SK-N-SH (cell line): ENCODE measurements at regions not wholly inside any gene's neighbourhood (a gene's known extent, or its start where the extent isn't known, plus 50 kb on each side); places are given as distances from the start of the nearest gene placed in this dataset.

Experiments used
- CTCF ChIA-PET: fragments of 300-600, 350-600 bp; formaldehyde crosslinking; extraction: SDS; loops from one replicate; lab custom pipeline; 2021; lab: Yijun Ruan, JAX
- POLR2A ChIA-PET: fragments of 350-600 bp; sonication (Branson Sonifier 250); formaldehyde crosslinking; extraction: SDS; loops from one replicate; lab custom pipeline; 2020; ENCODE audit warnings: antibody characterized with exemption, inconsistent platforms; lab: Yijun Ruan, JAX
- DNase-seq: peaks from one replicate; pipeline ENCODE4 v3.0.0; 2012
- H2AFZ ChIP-seq: fragments of 200-600 bp; sonication (generic); 2 replicates; pipeline ENCODE4 v1.8.1; 2016; ENCODE audit warnings: antibody characterized with exemption, mild to moderate bottlenecking, low read depth
- H3F3A ChIP-seq: fragments of 200-600 bp; sonication (generic); replicated peaks from 2 replicates; pipeline ENCODE3; 2016; ENCODE audit warnings: antibody characterized with exemption, mild to moderate bottlenecking; ENCODE audit not compliant: insufficient read depth
- H3K27ac ChIP-seq, 2 experiments: fragments of 200-500 bp in 1 of 2; fragments of 200-600 bp in 1 of 2; sonication (Bioruptor generic) in 1 of 2; sonication (generic), shearing (Covaris generic) in 1 of 2; 2 replicates each; pipeline versions ENCODE4 v1.5.1 to v1.6.1; 2014 to 2016; ENCODE audit warnings: low read depth in 2 of 2, inconsistent platforms in 1 of 2, low read length in 1 of 2, mild to moderate bottlenecking in 1 of 2, mixed read lengths in 1 of 2
- H3K27me3 ChIP-seq: fragments of 200-600 bp; sonication (generic), shearing (Covaris generic); 2 replicates; pipeline ENCODE4 v1.6.1; 2016; ENCODE audit warnings: mixed run types; ENCODE audit not compliant: insufficient read depth
- H3K36me3 ChIP-seq, 2 experiments: fragments of 200-500 bp in 1 of 2; fragments of 200-600 bp in 1 of 2; sonication (Bioruptor generic) in 1 of 2; sonication (generic) in 1 of 2; replicated peaks in 1 of 2; 2 replicates each; pipeline versions ENCODE3 to v1.5.1; 2014 to 2016; ENCODE audit warnings: low read length in 1 of 2, mild to moderate bottlenecking in 1 of 2; ENCODE audit not compliant: insufficient read depth in 2 of 2, control insufficient read depth in 1 of 2
- H3K4me1 ChIP-seq, 2 experiments: fragments of 200-500 bp in 1 of 2; fragments of 200-600 bp in 1 of 2; sonication (Bioruptor generic) in 1 of 2; sonication (generic), shearing (Covaris generic) in 1 of 2; 2 replicates each; pipeline versions ENCODE4 v1.5.1 to v1.6.1; 2014 to 2016; ENCODE audit warnings: low read depth in 1 of 2, low read length in 1 of 2, mixed run types in 1 of 2; ENCODE audit not compliant: insufficient read depth in 2 of 2, control insufficient read depth in 1 of 2
- H3K4me2 ChIP-seq: fragments of 200-600 bp; sonication (generic), shearing (Covaris generic); 2 replicates; pipeline ENCODE4 v1.6.1; 2017; ENCODE audit warnings: mixed run types
- H3K4me3 ChIP-seq, 2 experiments: fragments of 200-500 bp in 1 of 2; fragments of 200-600 bp in 1 of 2; sonication (Bioruptor generic) in 1 of 2; sonication (generic), shearing (Covaris generic) in 1 of 2; 2 replicates each; pipeline versions ENCODE4 v1.5.1 to v1.8.1; 2014 to 2016; ENCODE audit warnings: low read depth in 2 of 2, inconsistent platforms in 1 of 2, low read length in 1 of 2, mild to moderate bottlenecking in 1 of 2, mixed read lengths in 1 of 2, moderate library complexity in 1 of 2
- H3K79me2 ChIP-seq: fragments of 200-600 bp; sonication (generic); 2 replicates; pipeline ENCODE4 v1.8.1; 2017; ENCODE audit warnings: mild to moderate bottlenecking; ENCODE audit not compliant: insufficient read depth
- H3K9ac ChIP-seq: fragments of 200-600 bp; sonication (generic); 2 replicates; pipeline ENCODE4 v1.6.1; 2017; ENCODE audit warnings: mixed run types
- H3K9me2 ChIP-seq: fragments of 200-600 bp; sonication (generic); 2 replicates; pipeline ENCODE4 v1.6.1; 2017; ENCODE audit warnings: mixed run types
- H3K9me3 ChIP-seq: fragments of 200-600 bp; sonication (generic); 2 replicates; pipeline ENCODE4 v1.6.1; 2017; ENCODE audit warnings: mixed run types, mild to moderate bottlenecking, moderate library complexity
- H4K20me1 ChIP-seq: fragments of 200-600 bp; sonication (generic); 2 replicates; pipeline ENCODE4 v1.6.1; 2017; ENCODE audit warnings: mild to moderate bottlenecking, mixed run types; ENCODE audit not compliant: insufficient read depth
- CHD2 ChIP-seq: fragments of 150-350 bp; IDR thresholded peaks from 2 replicates; pipeline ENCODE4 v1.6.1; 2018; ENCODE audit warnings: low read length; ENCODE audit not compliant: partially characterized antibody
- ELF1 ChIP-seq: IDR thresholded peaks from 2 replicates; pipeline ENCODE4 v1.4.0; 2012
- EP300 ChIP-seq, 2 experiments: IDR thresholded peaks; 2 replicates each; pipeline versions ENCODE4 v1.4.0 to v1.6.1; 2012; ENCODE audit warnings: borderline replicate concordance in 1 of 2, low read depth in 1 of 2, low read length in 1 of 2
- FOXM1 ChIP-seq: IDR thresholded peaks from 2 replicates; pipeline ENCODE4 v1.4.0; 2012; ENCODE audit warnings: low read depth, mild to moderate bottlenecking
- GABPA ChIP-seq: IDR thresholded peaks from 2 replicates; pipeline ENCODE4 v1.4.0; 2012; ENCODE audit warnings: low read depth, mild to moderate bottlenecking
- GATA2 ChIP-seq: sonication (generic); formaldehyde crosslinking; IDR thresholded peaks from 2 replicates; pipeline ENCODE4 v1.5.0; 2020; ENCODE audit warnings: mild to moderate bottlenecking, missing genetic modification reagents
- IRF3 ChIP-seq: fragments of 150-350 bp; IDR thresholded peaks from 2 replicates; pipeline ENCODE4 v1.6.1; 2016; ENCODE audit warnings: mild to moderate bottlenecking, low read depth, low read length
- JUND ChIP-seq: IDR thresholded peaks from 2 replicates; pipeline ENCODE4 v1.4.0; 2012
- MAX ChIP-seq: IDR thresholded peaks from 2 replicates; pipeline ENCODE4 v1.4.0; 2012; ENCODE audit warnings: low read depth
- MEF2A ChIP-seq: IDR thresholded peaks from 2 replicates; pipeline ENCODE4 v1.4.0; 2012; ENCODE audit warnings: low read depth, borderline replicate concordance
- NRF1 ChIP-seq: IDR thresholded peaks from 2 replicates; pipeline ENCODE4 v1.6.1; 2012; ENCODE audit warnings: low read depth, mild to moderate bottlenecking, low read length
- RAD21 ChIP-seq: IDR thresholded peaks from 2 replicates; pipeline ENCODE4 v1.6.1; 2012; ENCODE audit warnings: mild to moderate bottlenecking, low read length
- RCOR1 ChIP-seq: fragments of 150-350 bp; IDR thresholded peaks from 2 replicates; pipeline ENCODE4 v1.6.1; 2017; ENCODE audit warnings: antibody characterized with exemption, low read length
- RXRA ChIP-seq: IDR thresholded peaks from 2 replicates; pipeline ENCODE4 v1.4.0; 2012; ENCODE audit warnings: low read depth, mild to moderate bottlenecking, borderline replicate concordance
- TCF12 ChIP-seq: IDR thresholded peaks from 2 replicates; pipeline ENCODE4 v1.4.0; 2012
- TEAD4 ChIP-seq: IDR thresholded peaks from 2 replicates; pipeline ENCODE4 v1.4.0; 2012; ENCODE audit warnings: mild to moderate bottlenecking, borderline replicate concordance; ENCODE audit not compliant: insufficient read depth
- YY1 ChIP-seq: IDR thresholded peaks from 2 replicates; pipeline ENCODE4 v1.4.0; 2012; ENCODE audit warnings: low read depth, mild to moderate bottlenecking
- WGBS: methylation state at CpG from one replicate; pipeline ENCODE4 v1.1.6; 2017; ENCODE audit warnings: low lambda C conversion rate; 5-methylcytosine and 5-hydroxymethylcytosine counted together
- TF ChIP-seq, protein P1 (sequence below): fragments of 200-600 bp; sonication (generic); IDR thresholded peaks from 2 replicates; pipeline ENCODE4 v1.6.1; 2017; ENCODE audit warnings: antibody characterized with exemption, mild to moderate bottlenecking, moderate library complexity
- TF ChIP-seq, protein P2 (sequence below): IDR thresholded peaks from 2 replicates; pipeline ENCODE4 v1.4.0; 2012; ENCODE audit warnings: low read depth, borderline replicate concordance

DNA sequence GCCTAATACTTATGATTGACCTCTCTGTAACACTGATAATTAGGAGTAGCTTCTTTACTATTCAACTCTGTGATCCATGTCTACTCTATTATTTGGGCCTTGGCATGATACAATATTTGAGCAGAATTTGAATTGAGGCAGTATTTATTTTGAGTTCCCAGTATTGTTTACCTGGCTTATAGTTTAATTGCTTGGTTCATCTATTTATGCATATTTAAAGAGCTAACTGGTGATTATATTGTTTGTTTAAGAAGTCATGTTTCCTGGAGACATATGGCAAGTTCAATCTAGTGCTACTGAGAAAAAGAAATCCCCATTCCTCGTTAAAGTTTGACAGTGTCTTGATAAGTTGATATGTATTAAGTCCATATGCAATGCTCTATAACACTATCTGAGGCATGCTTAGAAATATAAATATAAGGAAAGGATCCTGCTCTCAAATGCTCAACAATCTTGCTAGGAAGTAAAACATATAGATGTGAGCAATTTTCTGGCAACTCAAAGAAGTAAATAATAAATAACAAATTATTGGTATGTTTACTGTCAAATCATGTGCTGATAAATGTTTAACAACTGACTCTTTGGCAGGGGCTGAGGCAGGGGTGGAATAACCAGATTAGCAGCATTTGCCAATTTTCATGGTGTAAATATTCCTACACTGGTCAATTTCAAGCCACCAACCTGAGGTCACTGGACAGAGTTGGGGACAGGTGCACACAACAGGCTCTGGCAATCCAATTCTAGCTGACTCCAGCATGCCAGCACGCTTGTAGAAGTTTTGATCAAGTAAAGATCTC is 430.2 kb upstream of the PIK3C3 start:
- ChIA-PET CTCF (no interaction called here), POLR2A (no interaction called here)
- H3K9me2 ChIP-seq, result no peaks in the 10 kb centered on the region
- no peaks in the 10 kb centered on the region for H3K79me2 ChIP-seq
- H3K27ac ChIP-seq, result no peak overlapping the region
- H3K4me1 ChIP-seq, result no peaks in the 10 kb centered on the region
- DNase-seq, result no peak
- H3K4me2 ChIP-seq, result no peak overlapping the region
- H3K27me3 ChIP-seq, result no peaks in the 10 kb centered on the region
- no peak overlapping the region for H3K4me3 ChIP-seq
- no peak for TF ChIP-seq GABPA
- no peak for TF ChIP-seq NRF1
- no peak for TF ChIP-seq JUND
- no peak for TF ChIP-seq RAD21
- no peak for TF ChIP-seq TEAD4
- TF ChIP-seq RXRA, result no peak
- TF ChIP-seq FOXM1, result no peak
- TF ChIP-seq ELF1, result no peak
- TF ChIP-seq YY1, result no peak
- TF ChIP-seq MAX, result no peak
- TF ChIP-seq, protein P1, sequence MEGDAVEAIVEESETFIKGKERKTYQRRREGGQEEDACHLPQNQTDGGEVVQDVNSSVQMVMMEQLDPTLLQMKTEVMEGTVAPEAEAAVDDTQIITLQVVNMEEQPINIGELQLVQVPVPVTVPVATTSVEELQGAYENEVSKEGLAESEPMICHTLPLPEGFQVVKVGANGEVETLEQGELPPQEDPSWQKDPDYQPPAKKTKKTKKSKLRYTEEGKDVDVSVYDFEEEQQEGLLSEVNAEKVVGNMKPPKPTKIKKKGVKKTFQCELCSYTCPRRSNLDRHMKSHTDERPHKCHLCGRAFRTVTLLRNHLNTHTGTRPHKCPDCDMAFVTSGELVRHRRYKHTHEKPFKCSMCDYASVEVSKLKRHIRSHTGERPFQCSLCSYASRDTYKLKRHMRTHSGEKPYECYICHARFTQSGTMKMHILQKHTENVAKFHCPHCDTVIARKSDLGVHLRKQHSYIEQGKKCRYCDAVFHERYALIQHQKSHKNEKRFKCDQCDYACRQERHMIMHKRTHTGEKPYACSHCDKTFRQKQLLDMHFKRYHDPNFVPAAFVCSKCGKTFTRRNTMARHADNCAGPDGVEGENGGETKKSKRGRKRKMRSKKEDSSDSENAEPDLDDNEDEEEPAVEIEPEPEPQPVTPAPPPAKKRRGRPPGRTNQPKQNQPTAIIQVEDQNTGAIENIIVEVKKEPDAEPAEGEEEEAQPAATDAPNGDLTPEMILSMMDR, result no peak
- H3K9me3 ChIP-seq, result no peaks in the 10 kb centered on the region
- H3K36me3 ChIP-seq, result no peaks in the 10 kb centered on the region
- H4K20me1 ChIP-seq, result no peaks in the 10 kb centered on the region
- H3F3A ChIP-seq, result no peaks in the 10 kb centered on the region
- 27% methylated on average over 2 of the region's 2 CpGs for WGBS
- H2AFZ ChIP-seq, result no peak overlapping the region
- H3K9ac ChIP-seq, result no peak overlapping the region

- no peaks in the 10 kb centered on the region for H4K20me1 ChIP-seq
- H3K27me3 ChIP-seq, result no peaks in the 10 kb centered on the region
- ChIA-PET CTCF (no interaction called here), POLR2A (no interaction called here)
- no peak for DNase-seq
- H3K9ac ChIP-seq, result no peak overlapping the region
- TF ChIP-seq TCF12 (no peak), TEAD4 (no peak), FOXM1 (no peak), JUND (no peak), NRF1 (no peak), GATA2 (CRISPR knock-in tag) (no peak), IRF3 (no peak), MEF2A (no peak), RCOR1 (no peak), GABPA (no peak), CHD2 (no peak), EP300 (IDR thresholded peaks at IDR 0.05; ENCODE audit: borderline replicate concordance in 1 of 2, low read depth in 1 of 2, low read length in 1 of 2) (no peak)
- TF ChIP-seq, protein P2, sequence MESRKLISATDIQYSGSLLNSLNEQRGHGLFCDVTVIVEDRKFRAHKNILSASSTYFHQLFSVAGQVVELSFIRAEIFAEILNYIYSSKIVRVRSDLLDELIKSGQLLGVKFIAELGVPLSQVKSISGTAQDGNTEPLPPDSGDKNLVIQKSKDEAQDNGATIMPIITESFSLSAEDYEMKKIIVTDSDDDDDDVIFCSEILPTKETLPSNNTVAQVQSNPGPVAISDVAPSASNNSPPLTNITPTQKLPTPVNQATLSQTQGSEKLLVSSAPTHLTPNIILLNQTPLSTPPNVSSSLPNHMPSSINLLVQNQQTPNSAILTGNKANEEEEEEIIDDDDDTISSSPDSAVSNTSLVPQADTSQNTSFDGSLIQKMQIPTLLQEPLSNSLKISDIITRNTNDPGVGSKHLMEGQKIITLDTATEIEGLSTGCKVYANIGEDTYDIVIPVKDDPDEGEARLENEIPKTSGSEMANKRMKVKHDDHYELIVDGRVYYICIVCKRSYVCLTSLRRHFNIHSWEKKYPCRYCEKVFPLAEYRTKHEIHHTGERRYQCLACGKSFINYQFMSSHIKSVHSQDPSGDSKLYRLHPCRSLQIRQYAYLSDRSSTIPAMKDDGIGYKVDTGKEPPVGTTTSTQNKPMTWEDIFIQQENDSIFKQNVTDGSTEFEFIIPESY, result no peak
- H3K4me2 ChIP-seq, result no peak overlapping the region
- no peaks in the 10 kb centered on the region for H3K9me2 ChIP-seq
- no peak overlapping the region for H3K4me3 ChIP-seq
- H3K9me3 ChIP-seq, result no peaks in the 10 kb centered on the region; the same call in 1 of the 2 replicates
- H2AFZ ChIP-seq, result no peak overlapping the region
- no peaks in the 10 kb centered on the region for H3K36me3 ChIP-seq
- no peak overlapping the region for H3K27ac ChIP-seq
- no peaks in the 10 kb centered on the region for H3F3A ChIP-seq
- no peaks in the 10 kb centered on the region for H3K79me2 ChIP-seq
- no peaks in the 10 kb centered on the region for H3K4me1 ChIP-seq
These were observed 437.9 kb upstream of the PIK3C3 start for GRCh38 chr18:41517142-41517541.
